Hepatocyte (in vitro differentiated cells): ENCODE measurements at regions not wholly inside any gene's neighbourhood (a gene's known extent, or its start where the extent isn't known, plus 50 kb on each side); places are given as distances from the start of the nearest gene placed in this dataset.
"Not testable (repeated sequence)": the region's sequence is repeated elsewhere in the genome, so short reads cannot be mapped to it uniquely, and the experiment has no call there.

ENCODE experiments used
- DNase-seq: peaks from one replicate; pipeline ENCODE4 v3.0.0-alpha.2; 2016; ENCODE audit warnings: low spot score
- H2AFZ ChIP-seq: fragments of 200-600 bp; sonication (generic); 2 replicates; pipeline ENCODE4 v1.6.0; 2016; ENCODE audit warnings: antibody characterized with exemption, mild to moderate bottlenecking
- H3K27ac ChIP-seq: fragments of 200-600 bp; sonication (generic); 2 replicates; pipeline ENCODE4 v1.5.1; 2016; ENCODE audit warnings: mild to moderate bottlenecking
- H3K27me3 ChIP-seq: fragments of 200-600 bp; sonication (generic); 2 replicates; pipeline ENCODE4 v1.6.1; 2016
- H3K36me3 ChIP-seq: fragments of 200-600 bp; sonication (generic); replicated peaks from 2 replicates; pipeline ENCODE4 v1.5.1; 2016; ENCODE audit warnings: low read depth; ENCODE audit not compliant: insufficient read depth
- H3K4me1 ChIP-seq: fragments of 200-600 bp; sonication (generic); 2 replicates; pipeline ENCODE4 v1.5.1; 2016; ENCODE audit warnings: mild to moderate bottlenecking, moderate library complexity; ENCODE audit not compliant: insufficient read depth
- H3K4me2 ChIP-seq: fragments of 200-600 bp; sonication (generic); 2 replicates; pipeline ENCODE4 v1.6.0; 2016
- H3K4me3 ChIP-seq: fragments of 200-600 bp; sonication (generic); 2 replicates; pipeline ENCODE4 v1.5.1; 2016; ENCODE audit warnings: mild to moderate bottlenecking
- H3K79me2 ChIP-seq: fragments of 200-600 bp; sonication (generic); 2 replicates; pipeline ENCODE4 v1.6.0; 2017; ENCODE audit warnings: mild to moderate bottlenecking
- H3K9me2 ChIP-seq: fragments of 200-600 bp; sonication (generic); replicated peaks from 2 replicates; pipeline ENCODE4 v1.6.0; 2017; ENCODE audit warnings: mild to moderate bottlenecking; ENCODE audit not compliant: insufficient read depth
- H3K9me3 ChIP-seq: fragments of 200-600 bp; sonication (generic); 2 replicates; pipeline ENCODE4 v1.5.1; 2016; ENCODE audit warnings: low read depth, mild to moderate bottlenecking
- H4K20me1 ChIP-seq: fragments of 200-600 bp; sonication (generic); 2 replicates; pipeline ENCODE4 v1.6.0; 2016; ENCODE audit warnings: mild to moderate bottlenecking; ENCODE audit not compliant: insufficient read depth, poor library complexity, severe bottlenecking
- EZH2 ChIP-seq: fragments of 200-600 bp; sonication (generic); IDR thresholded peaks from 2 replicates; pipeline ENCODE4 v1.6.1; 2016; ENCODE audit warnings: antibody characterized with exemption, mild to moderate bottlenecking, borderline replicate concordance
- EZH2phosphoT487 ChIP-seq: fragments of 200-600 bp; sonication (generic); IDR thresholded peaks from one replicate; pipeline ENCODE4 v1.6.1; 2018; ENCODE audit warnings: antibody characterized with exemption, mild to moderate bottlenecking, low read depth, moderate library complexity; ENCODE audit not compliant: unreplicated experiment, severe bottlenecking
- WGBS: methylation state at CpG from one replicate; pipeline ENCODE4 v1.1.6; 2016; ENCODE audit warnings: low lambda C conversion rate; ENCODE audit errors: missing lambda C conversion rate; 5-methylcytosine and 5-hydroxymethylcytosine counted together
- TF ChIP-seq, protein P1 (sequence below): fragments of 200-600 bp; sonication (generic); IDR thresholded peaks from 2 replicates; pipeline ENCODE4 v1.5.1; 2016; ENCODE audit warnings: antibody characterized with exemption, mild to moderate bottlenecking; ENCODE audit not compliant: poor library complexity

GRCh38 chr4:83905952-83906351 lies 370.0 kb downstream of the GPAT3 start:
- Histone ChIP-seq H2AFZ (no peak overlapping the region), H3K9me2 (no peaks in the 10 kb centered on the region), H3K9me3 (no peaks in the 10 kb centered on the region), H3K36me3 (no peaks in the 10 kb centered on the region), H3K4me2 (no peak overlapping the region), H3K79me2 (no peaks in the 10 kb centered on the region), H3K4me1 (no peaks in the 10 kb centered on the region), H4K20me1 (no peaks in the 10 kb centered on the region), H3K27me3 (no peaks in the 10 kb centered on the region), H3K27ac (no peak overlapping the region), H3K4me3 (no peak overlapping the region)
- DNase-seq = no peak
- TF ChIP-seq, protein P1, sequence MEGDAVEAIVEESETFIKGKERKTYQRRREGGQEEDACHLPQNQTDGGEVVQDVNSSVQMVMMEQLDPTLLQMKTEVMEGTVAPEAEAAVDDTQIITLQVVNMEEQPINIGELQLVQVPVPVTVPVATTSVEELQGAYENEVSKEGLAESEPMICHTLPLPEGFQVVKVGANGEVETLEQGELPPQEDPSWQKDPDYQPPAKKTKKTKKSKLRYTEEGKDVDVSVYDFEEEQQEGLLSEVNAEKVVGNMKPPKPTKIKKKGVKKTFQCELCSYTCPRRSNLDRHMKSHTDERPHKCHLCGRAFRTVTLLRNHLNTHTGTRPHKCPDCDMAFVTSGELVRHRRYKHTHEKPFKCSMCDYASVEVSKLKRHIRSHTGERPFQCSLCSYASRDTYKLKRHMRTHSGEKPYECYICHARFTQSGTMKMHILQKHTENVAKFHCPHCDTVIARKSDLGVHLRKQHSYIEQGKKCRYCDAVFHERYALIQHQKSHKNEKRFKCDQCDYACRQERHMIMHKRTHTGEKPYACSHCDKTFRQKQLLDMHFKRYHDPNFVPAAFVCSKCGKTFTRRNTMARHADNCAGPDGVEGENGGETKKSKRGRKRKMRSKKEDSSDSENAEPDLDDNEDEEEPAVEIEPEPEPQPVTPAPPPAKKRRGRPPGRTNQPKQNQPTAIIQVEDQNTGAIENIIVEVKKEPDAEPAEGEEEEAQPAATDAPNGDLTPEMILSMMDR = peak; percentile 26
- TF ChIP-seq EZH2phosphoT487 = no peak

GRCh38 chr4:83903740-83904139 lies 367.8 kb downstream of the GPAT3 start:
- 0% methylated on average over 1 of the region's 1 CpG for WGBS
- H3K27ac ChIP-seq, H4K20me1 ChIP-seq: not testable (repeated sequence)

DNA sequence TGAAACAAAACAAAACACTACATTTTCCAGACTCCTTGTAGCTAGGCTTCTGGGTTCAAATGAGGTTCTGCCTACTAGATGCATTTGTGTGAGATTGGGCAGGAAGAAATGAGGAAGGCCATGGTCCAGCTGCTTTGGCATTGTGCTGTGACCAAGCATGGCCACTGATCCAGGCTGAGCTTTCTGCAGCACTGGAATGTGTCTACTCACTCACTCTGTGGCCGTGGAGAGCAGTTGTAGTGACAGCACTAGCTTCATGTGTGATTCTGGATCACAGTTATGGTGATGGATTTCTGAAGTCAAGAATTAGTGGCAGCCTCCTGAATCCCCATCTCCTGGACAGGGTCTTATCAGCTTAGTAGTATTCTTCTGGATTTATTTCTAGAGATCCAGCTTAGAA lies 358.9 kb downstream of the GPAT3 start:
- H2AFZ ChIP-seq = no peak overlapping the region
- no peaks in the 10 kb centered on the region for H3K79me2 ChIP-seq
- 62% methylated on average over 1 of the region's 1 CpG for WGBS
- H3K4me3 ChIP-seq = no peak overlapping the region
- no peaks in the 10 kb centered on the region for H3K4me1 ChIP-seq
- TF ChIP-seq EZH2phosphoT487 (no peak), EZH2 (no peak)
- TF ChIP-seq, protein P1 = no peak
- H3K9me2 ChIP-seq = no peaks in the 10 kb centered on the region
- no peaks in the 10 kb centered on the region for H3K9me3 ChIP-seq
- no peak for DNase-seq
- no peaks in the 10 kb centered on the region for H4K20me1 ChIP-seq
- no peaks in the 10 kb centered on the region for H3K36me3 ChIP-seq
- H3K27me3 ChIP-seq = no peaks in the 10 kb centered on the region
- no peak overlapping the region for H3K4me2 ChIP-seq
- H3K27ac ChIP-seq = no peak overlapping the region

More at GRCh38 chr4:83903740-83904139, 367.8 kb downstream of the GPAT3 start:
- H2AFZ ChIP-seq, H3K9me2 ChIP-seq, H3K27me3 ChIP-seq, H3K36me3 ChIP-seq, H3K4me1 ChIP-seq, H3K4me2 ChIP-seq, H3K4me3 ChIP-seq, H3K79me2 ChIP-seq, DNase-seq, H3K9me3 ChIP-seq: not testable (repeated sequence)

DNA sequence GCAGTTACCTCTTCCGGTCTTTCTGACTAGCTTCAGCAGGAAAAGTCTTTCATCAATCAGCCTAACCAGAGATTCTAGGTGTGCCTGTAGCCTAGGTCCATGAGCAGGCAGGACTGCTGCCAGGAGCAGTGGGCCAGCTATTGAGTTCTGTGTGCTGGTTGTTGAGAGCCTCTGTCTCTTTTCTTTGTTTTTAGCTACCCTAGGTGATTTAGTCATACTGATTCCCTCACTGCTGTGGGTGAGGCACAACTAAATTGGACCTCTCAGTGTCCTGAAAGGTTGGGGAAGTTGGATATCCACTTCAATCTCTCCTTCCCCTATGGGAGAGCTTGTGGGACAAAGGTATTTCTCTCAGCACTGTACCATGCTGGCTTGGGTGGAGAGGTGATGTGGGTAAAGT lies 354.9 kb downstream of the GPAT3 start:
- Histone ChIP-seq H2AFZ (no peak overlapping the region), H3K9me2 (no peaks in the 10 kb centered on the region), H3K36me3 (no peaks in the 10 kb centered on the region), H3K9me3 (no peaks in the 10 kb centered on the region), H3K4me1 (no peaks in the 10 kb centered on the region), H3K4me2 (no peak overlapping the region), H3K4me3 (no peak overlapping the region), H3K79me2 (no peaks in the 10 kb centered on the region), H3K27ac (no peak overlapping the region), H3K27me3 (no peaks in the 10 kb centered on the region), H4K20me1 (no peaks in the 10 kb centered on the region)
- TF ChIP-seq, protein P1 = no peak
- TF ChIP-seq EZH2 (no peak), EZH2phosphoT487 (no peak)
- WGBS = 71% methylated on average over 1 of the region's 1 CpG
- DNase-seq = no peak
